ENCODE measurements at regions not wholly inside any gene's neighbourhood (a gene's known extent, or its start where the extent isn't known, plus 50 kb on each side); places are given as distances from the start of the nearest gene placed in this dataset.
"Not testable (repeated sequence)": the region's sequence is repeated elsewhere in the genome, so short reads cannot be mapped to it uniquely, and the experiment has no call there.

DNA sequence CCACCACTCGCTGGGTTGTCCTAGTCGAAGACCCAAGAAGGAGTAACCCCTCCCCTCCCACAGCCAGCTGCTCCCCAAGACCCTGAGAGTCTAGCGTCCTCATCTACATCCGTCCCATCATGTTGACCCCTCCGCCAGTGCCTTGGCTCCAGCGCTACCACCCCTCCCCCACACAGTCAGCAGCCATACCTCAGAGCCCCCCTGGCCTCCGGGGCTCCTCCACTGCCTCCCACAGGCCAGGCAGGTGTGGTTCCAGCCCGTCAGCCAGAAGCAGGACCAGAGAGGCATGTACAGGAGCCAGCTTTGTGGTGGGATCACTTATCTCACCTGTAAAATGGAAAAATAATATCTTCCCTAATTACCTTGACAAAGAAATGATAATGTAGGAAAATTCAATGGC, 51.5 kb upstream of the PHF21B start:
- DNase-seq (ENCODE audit: low read depth in 2 of 2) = no peak

DNA sequence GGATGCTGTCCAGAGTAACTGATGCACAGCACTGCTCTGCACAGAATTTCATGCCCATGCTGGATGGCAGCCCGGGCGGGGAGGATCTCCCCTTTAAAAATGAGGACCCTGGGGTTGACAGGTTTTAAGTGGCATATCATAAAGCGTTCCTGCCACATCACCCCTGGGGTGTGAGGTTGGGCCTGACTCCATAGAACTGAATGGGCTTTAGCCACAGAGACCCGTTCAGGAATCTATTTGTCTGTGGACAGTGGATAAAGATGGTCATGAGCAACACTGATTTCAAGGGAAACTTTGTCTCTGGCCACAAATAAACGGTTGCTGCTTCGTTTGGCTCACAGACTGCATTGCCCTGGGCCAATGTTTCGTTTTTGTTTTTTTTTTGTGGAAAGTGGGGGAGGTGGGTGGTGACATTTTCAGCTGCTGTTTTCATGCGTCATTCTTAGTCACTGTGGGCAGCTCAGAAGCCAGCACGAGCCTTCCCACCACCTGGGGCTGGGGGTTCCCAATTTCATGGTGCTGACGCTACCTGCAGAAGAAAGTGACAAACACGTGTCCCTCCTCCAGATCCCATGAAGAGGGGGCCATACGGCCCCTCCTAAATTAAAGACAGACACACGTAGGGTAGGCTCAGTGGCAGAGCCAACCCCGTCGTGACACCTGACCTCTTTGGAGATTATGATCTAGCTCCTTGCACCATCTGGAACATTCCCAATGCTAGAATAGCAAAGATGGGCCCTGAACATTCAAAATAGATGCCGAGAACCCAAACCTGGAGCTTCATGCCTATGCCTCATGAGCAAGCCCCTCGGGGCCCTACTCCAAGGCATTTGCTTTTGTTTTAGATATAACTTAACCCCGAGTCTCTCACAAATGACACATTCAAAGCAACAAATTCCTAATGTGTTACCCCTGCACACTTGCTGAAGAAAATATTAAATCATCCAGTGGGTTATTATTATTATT, 54.8 kb upstream of the PHF21B start:
- DNase-seq (ENCODE audit: low read depth in 2 of 2) = no peak

DNA sequence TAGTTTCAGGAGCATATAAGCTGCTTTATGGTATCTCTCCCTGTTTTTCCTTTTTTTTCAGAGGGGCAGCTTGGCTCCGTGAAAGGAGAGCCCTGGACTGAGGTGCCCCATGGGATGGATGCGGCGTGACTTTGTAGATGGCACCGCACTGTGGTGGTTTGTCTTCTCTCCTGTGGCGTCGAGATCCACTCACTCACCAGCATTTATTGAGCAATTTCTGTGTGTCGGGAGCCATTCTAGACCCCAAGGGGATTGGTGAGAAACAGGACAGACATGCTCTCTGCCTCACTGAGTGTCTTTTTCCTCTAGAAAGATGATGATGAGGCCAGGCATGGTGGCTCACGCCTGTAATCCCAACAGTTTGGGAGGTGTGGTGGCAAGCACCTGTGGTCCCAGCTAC, 55.9 kb upstream of the PHF21B start:
- DNase-seq (ENCODE audit: low read depth in 2 of 2) = no peak

DNA sequence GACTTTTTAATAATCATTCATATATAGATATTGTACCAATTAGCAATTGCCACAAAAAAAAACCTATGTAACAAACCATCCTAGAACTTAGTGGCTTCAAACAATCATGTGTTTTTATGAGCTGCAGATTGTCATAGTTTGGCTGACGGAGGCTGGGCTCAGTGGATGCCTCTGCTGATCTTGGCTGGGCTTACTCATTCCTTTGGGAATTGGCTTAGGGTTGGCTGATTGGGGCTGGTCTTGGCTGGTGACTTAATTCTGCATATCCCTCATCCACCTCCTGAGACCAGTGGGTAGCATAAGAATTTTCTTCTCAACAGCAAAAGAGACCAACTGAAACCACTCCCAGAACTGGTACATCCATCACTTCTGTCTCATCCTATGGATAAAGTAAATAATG, 57.9 kb upstream of the PHF21B start:
- no peak for DNase-seq (ENCODE audit: low read depth in 2 of 2)

DNA sequence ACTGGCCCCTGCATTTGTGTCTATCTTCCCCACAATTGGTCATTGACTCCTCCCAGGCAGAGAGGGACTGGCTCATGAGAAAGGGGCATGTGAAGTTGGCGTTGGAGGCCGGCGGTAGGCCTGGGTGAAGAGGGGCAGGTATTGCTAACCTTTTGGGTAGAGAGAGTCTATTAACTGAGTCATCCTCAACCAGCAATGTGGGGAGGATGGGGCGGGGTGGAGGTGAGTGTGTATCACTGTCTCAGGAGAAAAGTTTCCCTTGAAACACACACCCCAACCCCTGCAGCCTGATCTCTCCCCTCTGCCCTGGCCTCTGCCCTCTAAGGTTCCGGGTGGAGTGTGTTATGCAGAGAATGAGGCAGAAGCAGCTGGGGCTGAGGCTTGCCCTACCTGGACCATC, 60.1 kb upstream of the PHF21B start:
- no peak for DNase-seq (ENCODE audit: low read depth in 2 of 2)

DNA sequence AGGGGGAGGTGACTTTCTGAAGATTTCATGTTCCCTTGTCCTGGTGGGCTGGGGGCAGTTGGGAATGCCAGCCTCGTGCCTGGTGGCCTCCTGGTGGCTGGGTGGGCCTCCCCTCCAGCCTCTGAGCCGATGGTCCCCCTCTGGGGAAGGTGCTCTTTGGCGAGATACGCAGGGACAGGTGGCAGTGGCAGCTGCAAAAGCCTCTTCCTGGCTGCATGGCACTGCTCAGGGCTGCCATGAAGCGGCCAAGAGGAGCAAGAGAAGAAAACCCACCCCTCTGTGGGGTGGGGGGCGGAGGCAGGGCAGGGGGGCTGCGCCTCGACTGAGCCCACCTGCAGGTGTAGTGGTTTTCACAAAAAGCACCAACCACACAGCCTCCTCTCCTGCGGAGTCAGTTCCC, 61.8 kb upstream of the PHF21B start:
- DNase-seq (ENCODE audit: low read depth in 2 of 2) = no peak

DNA sequence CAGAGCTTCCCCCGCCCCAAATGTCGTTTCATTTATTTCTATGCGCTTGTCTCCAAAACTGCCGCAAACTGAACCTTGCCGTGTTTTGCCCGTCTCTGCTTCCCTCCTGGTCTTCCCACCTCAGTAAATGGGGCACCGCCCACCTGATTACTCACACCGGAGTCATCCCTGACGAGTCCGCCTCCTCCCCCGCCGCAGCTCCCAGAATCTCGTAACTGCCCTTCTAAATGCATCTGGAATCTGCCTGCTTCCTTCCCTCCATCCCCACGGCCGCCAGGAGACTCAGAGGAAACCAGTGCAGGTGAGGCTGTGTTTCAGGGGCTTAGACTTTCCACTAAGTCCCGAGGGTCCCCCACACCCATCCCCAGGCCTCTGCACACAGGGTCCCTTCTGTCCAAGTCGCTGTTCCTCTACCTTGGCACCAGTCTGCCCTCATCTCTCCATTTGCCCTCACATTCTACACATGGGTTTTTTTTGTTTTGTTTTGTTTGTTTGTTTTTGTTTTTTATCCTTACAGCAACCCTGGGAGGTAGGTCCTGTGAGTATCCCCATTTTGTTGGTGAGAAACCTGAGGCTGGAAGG, 62.6 kb upstream of the PHF21B start:
- no peak for DNase-seq (ENCODE audit: low read depth in 2 of 2)

DNA sequence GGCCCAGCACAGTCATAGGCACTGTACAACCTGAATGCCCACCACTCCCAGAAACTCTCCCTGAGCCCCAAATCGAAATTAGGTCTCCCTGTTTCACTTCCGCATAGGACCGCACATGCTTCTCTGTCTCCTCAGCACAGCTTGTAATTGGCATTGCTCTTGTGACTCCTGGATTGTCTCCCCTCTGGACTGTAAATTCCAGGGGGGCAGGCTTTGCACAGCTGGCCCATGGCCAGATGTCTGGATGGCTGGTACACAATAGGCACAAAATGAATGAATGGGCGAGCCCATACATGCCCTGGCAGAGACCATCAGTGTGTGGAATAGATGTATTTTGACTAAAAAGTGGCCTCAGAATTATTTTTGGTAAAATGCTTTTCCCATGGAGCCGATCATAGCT, 63.3 kb upstream of the PHF21B start:
- DNase-seq (ENCODE audit: low read depth in 2 of 2) = no peak

DNA sequence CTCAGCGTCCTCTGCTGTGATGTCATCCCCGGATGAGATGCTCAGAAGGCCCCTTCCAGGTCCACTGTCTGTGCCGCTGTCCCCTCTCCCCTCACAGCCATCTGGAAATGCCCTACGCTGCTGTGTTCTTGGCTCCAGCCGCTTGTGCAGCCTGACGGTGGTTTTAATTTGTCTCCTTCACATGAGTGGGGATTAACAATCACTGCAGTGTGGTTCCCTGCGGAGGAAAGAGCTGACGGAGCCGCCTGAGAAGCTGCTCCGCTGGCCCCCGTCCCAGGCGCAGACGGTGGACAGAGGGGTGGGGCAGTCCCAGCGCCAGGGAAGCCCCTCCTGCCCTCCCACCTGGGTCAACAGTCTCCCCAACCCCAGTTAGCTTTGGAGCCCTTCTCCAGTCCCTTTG, 67.5 kb upstream of the PHF21B start:
- DNase-seq (ENCODE audit: low read depth in 2 of 2) = no peak

DNA sequence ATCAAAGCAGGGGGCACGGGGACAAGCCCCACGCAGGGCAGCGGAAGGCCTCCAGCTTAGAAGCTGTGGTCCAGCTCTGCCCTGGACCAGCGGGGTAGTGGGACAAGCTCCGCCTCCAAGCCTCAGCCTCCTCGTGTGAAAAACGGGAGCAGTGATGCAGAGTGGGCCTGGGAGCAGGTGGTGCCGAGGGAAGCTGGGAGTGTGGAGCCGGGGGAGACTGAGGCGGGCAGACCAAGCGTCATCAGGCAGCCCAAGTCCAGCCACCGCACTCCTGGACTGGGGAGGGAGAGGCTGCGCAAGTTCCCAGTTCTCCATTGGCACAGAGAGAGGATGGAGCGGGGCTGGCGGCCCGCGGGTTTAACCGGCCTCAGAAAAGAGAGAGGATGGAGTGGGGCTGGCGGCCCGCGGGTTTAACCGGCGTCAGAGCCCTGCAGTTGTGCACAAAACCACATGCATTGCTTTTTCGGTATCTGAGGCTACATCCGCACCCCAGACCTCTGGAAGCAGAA, 68.1 kb upstream of the PHF21B start:
- no peak for DNase-seq (ENCODE audit: low read depth in 2 of 2)

DNA sequence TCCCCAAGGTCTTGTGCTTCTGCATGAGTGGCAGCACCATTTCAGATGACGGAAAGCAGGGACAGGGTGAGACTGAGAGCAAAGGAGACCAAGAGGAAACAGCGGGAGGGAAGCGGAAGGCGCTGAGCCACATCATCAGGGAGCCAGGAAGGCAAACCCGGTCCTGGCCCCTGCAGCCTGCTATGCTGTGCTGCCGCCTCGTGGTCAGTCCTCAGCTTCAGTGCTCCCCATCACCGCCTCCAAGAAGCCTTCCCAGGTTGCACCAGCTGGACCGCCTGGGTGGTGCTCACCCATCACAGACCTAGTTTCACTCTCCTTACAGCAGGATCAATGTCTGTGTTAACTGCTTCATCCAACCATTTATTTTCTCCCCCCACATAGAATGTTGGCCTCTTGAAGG, 73.0 kb upstream of the PHF21B start:
- no peak for DNase-seq (ENCODE audit: low read depth in 2 of 2)

DNA sequence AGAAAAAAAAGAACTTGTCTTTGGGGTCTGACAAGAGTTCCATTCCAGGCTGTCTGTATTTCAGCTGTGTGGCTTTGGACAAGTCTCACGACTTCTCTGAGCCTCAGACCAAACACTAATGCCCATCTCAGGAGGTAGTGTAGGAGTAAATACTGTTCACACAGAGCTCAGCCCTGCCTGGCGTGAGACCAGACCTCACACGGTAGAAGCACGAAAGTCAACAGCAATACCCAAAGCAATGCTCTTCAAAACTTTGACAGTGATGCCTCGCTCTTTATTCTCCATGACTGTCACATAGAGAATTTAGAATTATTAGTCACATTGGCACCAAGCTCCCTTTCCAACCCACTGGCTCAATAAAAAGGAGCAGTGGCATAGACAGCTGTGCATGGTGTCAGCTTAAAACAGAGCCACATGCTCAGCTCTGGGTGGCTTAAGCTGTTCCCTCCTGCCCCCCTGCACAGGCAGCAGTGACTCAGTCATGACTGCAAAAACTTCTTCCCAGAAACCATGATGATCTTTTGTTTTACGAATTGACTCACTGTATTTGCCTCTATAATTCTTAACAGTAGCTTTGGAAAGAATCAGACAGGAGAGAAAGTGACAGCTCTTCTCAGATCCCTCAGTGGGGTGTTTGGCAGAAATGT, 74.0 kb upstream of the PHF21B start:
- DNase-seq (ENCODE audit: low read depth in 2 of 2) = no peak

DNA sequence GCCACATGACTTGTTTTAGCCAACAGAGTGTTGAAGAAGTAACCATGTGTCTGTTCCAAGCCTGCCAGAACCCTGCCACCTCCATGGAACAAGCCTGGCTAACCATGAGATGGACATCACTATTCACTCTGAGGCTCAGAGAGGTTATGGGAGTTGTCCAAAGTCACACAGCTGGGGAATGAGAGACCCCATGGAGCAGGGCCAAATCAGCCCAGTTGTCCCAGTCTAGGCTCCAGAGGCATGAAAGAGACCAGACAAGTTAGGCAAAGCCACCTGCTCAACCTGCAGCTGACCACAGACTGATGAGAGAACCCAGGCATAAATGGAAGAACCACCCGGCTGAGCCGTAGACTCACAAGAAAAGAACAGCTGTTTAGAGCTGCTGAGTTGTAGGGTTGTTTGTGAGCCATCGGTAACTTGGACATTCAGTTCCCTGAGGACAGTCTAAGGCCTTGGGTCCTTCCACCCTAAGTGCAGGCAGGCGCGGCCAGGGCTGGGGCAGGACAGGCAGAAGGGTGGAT, 74.7 kb upstream of the PHF21B start:
- DNase-seq (ENCODE audit: low read depth in 2 of 2) = no peak

DNA sequence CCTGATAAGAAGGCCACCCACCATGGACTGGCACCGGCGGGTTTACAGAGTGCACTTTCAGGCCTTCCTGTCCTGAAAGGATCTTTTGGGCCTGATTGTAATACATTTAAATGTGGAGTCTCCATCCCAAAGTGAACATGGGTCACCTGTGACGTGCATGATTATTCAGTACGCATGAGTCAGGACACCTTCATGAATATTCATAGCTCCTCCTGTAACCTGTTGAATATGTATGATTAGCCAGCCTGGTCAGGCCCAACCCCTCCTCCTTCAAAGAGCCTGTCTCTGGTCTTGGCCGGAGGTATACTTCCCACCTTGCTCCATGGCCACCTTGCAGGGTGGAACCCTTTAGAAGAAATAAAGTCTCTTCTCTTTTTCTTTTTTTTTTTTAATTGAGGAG, 75.9 kb upstream of the NUP50 start:
- no peak for DNase-seq (ENCODE audit: low read depth in 2 of 2)

DNA sequence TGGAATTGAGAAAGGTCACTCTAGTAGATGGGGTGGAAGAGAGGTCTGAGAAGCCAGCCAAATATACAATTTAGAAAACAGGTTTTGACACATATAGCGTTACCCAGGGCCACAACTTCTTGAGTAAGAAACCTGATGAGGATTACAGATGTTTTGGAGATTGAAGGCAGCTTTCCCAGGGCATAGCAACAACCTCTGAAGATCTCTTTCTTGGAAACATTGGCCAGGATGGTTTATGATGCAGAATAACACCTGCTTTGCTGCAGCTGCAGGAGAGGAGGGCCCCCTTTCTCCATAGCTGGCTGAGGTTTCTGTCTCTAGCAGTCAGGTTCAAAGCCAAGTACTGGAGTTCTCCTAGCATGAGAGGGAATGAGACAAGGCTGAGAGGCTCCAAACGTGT, 75.1 kb upstream of the NUP50 start:
- DNase-seq (ENCODE audit: low read depth in 2 of 2) = no peak

DNA sequence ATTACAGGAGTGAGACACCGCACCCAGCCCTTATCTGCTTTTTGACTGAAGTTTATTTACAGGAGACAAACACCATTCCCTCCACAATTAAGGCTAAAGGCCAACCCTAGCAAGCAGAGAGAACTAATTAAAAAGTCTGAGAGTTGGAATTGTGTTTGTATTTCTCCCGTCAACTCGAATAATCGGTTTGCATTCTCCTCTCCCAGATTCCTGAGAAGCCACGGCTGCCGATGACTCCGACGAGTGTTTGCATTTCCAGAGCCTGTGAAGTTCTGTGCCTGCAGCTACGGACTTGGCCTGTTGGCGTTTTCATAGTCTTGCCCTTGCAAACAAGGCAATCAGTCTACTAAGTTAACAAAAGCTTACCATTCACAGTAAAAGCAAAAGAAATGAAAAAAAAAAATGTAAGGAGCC, 73.2 kb upstream of the NUP50 start:
- DNase-seq (ENCODE audit: low read depth in 2 of 2) = no peak

DNA sequence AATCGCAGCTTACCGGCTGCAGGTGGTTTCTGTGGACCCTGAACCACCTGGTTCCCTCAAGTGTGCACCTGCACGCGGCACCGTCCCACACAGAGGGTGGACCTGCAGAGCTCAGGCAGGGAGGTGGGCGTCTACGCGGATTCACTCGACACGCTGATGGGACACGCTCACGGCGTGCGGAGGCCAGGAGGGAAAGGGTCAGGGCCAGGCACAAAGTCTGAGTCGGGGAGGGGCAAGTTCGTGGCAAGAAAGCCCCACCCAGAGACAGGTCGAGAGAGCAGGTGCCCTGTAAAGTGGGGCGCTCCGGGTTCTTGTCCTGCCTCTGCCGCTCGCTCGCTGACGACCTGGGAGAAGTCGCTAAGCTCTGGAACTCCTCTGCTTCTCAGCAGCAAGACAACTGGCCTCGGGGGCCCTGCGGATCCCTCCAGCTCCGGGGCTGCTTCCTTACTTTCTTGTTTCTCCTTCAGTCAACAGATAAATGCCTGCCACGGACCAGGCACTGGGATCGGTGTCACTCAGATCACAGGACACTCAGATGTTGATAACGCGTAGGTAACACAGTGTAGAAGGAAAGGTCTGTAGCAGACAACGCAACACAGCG, 72.4 kb upstream of the NUP50 start:
- no peak for DNase-seq (ENCODE audit: low read depth in 2 of 2)

DNA sequence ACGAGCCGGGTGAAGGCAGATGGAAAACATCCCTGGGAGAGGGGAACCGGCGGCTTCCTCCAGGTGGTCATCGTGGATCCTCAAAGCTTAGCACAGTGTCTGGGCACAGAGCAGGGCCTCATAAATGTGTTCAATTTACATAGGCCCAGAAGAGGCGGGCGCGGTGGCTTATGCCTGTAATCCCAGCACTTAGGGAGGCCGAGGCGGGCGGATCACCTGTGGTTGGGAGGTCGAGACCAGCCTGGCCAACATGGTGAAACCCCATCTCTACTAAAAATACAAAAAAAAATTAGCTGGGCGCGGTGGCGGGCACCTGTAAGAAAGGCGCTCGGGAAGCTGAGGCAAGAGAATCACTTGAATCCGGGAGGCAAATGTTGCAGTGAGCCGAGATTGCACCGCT, 71.8 kb upstream of the NUP50 start:
- not testable (repeated sequence) for DNase-seq (ENCODE audit: low read depth in 2 of 2)

DNA sequence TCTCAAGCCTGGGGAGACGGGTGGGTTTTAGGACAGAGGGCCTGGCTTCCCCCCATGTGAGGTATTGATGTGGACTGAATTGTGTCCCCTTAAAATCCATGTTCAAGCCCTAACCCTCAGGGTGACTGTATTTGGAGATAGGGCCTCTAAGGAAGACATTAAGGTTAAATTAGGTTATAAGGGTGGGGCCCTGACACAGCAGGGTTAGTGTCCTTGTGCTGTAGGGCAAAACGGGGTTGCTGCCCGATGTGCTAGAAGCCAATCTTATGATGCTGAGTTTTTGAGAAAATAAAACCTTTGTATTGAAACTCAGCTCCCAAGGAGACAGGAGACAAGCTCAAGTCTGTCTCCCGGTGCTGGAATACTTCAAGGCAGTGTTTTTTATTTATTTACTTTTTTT, 71.1 kb upstream of the NUP50 start:
- no peak for DNase-seq (ENCODE audit: low read depth in 2 of 2)

DNA sequence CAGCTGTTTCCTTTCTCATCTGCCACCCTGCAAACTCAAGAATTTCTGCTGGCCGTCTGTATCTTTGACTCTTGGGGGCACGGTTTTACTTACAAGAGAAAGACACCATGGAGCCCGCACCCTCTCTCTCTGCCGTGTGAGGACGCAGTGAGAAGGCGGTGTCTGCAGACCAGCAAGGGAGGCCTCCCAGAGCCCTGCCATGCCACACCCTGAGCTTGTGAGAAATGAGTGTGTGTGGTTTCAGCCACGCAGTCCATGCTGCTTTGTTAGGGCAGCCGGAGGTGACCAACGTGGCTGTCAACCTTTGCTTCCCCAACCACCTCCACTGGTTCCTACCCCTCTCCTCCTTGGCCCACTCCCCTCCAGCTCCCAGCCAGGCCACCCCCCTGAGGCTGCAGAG, 70.1 kb upstream of the NUP50 start:
- DNase-seq (ENCODE audit: low read depth in 2 of 2) = no peak

DNA sequence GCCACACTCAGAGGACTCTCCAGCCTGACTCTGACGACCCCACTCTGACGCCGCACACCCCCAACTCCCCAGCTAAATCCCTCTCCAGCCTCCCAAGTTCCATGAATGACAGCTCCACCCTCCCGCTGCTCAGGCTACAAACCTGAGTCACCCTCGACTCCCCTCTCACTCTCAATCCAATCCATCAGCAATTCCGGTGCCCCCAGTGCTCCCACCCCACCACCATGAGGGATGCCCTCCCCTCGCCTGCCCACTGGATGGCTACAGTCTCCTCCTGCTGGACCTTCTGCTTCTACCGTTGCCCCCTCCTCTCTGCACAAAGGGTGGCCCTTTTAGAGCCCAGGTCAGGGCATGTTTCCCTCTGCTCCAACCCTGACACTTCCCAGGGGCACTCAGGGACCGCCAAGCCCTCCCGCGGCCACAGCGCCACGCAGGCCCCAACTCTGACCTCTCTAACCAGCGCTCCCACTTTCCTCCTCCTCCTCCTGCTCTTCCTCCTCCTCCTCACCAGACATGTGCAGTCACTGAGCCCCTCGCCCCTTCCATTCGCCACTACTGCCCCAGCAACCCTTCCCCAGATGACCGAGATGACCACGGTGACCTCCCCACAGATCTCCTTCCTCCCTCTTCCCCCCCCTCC, 69.5 kb upstream of the NUP50 start:
- no peak for DNase-seq (ENCODE audit: low read depth in 2 of 2)

DNA sequence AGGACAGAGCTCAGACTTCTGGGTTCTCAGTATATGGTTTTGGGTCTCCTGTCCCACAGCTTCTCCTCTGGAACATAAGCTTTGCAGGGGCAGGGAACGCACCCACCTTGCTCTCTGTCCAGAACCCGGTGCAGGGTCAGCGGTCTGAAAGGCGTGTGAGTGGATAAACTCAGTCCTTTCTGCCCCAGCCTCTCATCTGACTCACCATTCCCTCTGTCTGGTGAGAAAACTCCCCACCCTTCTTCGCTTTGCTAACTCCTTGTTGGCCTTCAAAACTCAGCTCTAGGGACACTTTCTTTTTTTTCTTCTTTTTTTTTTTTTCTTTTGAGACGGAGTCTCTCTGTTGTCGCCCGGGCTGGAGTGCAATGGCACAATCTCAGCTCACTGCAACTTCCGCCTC, 68.9 kb upstream of the NUP50 start:
- no peak for DNase-seq (ENCODE audit: low read depth in 2 of 2)

Measured in stimulated activated CD8-positive, alpha-beta memory T cell treated with anti-CD3 and anti-CD28 coated beads, Interleukin-7, amount 100 ng/mL, for 1 hour (primary cell).